DND-41 (cell line): ENCODE measurements at regions not wholly inside any gene's neighbourhood (a gene's known extent, or its start where the extent isn't known, plus 50 kb on each side); places are given as distances from the start of the nearest gene placed in this dataset.

Source experiments
- ATAC-seq: fragments of 200-7000 bp; cut with Tn5 transposase; 3 replicates; pipeline ENCODE4 v1.9.1; 2021; ENCODE audit warnings: low read depth; ENCODE audit not compliant: insufficient read depth
- DNase-seq: peaks from one replicate; pipeline ENCODE4 v3.0.0-alpha.2; 2020
- H2AFZ ChIP-seq: 2 replicates; pipeline ENCODE4 v1.6.0; 2012; ENCODE audit warnings: low read depth, low read length
- H3K27ac ChIP-seq: 2 replicates; pipeline ENCODE4 v1.5.1; 2012; ENCODE audit warnings: low read length, inconsistent platforms
- H3K27me3 ChIP-seq: fragments of 200-600 bp; sonication (generic); 2 replicates; pipeline ENCODE4 v1.6.0; 2012; ENCODE audit warnings: low read length, mild to moderate bottlenecking, inconsistent platforms; ENCODE audit not compliant: insufficient read depth, poor library complexity
- H3K36me3 ChIP-seq: 2 replicates; pipeline ENCODE4 v1.5.1; 2012; ENCODE audit warnings: low read length, inconsistent platforms; ENCODE audit not compliant: insufficient read depth
- H3K4me1 ChIP-seq: 2 replicates; pipeline ENCODE4 v1.5.1; 2012; ENCODE audit warnings: mild to moderate bottlenecking, low read length; ENCODE audit not compliant: insufficient read depth
- H3K4me2 ChIP-seq: 2 replicates; pipeline ENCODE4 v1.6.0; 2012; ENCODE audit warnings: mild to moderate bottlenecking, moderate library complexity, low read length, inconsistent platforms; ENCODE audit not compliant: insufficient read depth
- H3K4me3 ChIP-seq, 2 experiments: fragments of 200-600 bp in 1 of 2; shearing (Covaris generic) in 1 of 2; 2 replicates each; pipeline ENCODE4 v1.5.1; 2012 to 2016; ENCODE audit warnings: inconsistent platforms in 2 of 2, low read length in 2 of 2, mild to moderate bottlenecking in 2 of 2, low read depth in 1 of 2, moderate library complexity in 1 of 2
- H3K79me2 ChIP-seq: 2 replicates; pipeline ENCODE4 v1.6.0; 2012; ENCODE audit warnings: low read length, inconsistent platforms; ENCODE audit not compliant: insufficient read depth
- H3K9ac ChIP-seq: 2 replicates; pipeline ENCODE4 v1.6.0; 2012; ENCODE audit warnings: low read depth, mild to moderate bottlenecking, inconsistent platforms, low read length, moderate library complexity
- H3K9me3 ChIP-seq: 2 replicates; pipeline ENCODE4 v1.5.1; 2012; ENCODE audit warnings: low read length, moderate library complexity, mild to moderate bottlenecking, inconsistent platforms; ENCODE audit not compliant: insufficient read depth, severe bottlenecking
- H4K20me1 ChIP-seq: 2 replicates; pipeline ENCODE4 v1.6.0; 2012; ENCODE audit warnings: low read length; ENCODE audit not compliant: insufficient read depth
- CTCF ChIP-seq: IDR thresholded peaks from 2 replicates; pipeline ENCODE4 v1.5.1; 2012; ENCODE audit warnings: borderline replicate concordance, low read length, moderate library complexity, mild to moderate bottlenecking; ENCODE audit not compliant: poor library complexity, severe bottlenecking; ENCODE audit errors: extremely low read depth
- EZH2 ChIP-seq: IDR thresholded peaks from 3 replicates; pipeline ENCODE4 v1.6.1; 2012; ENCODE audit warnings: borderline replicate concordance, low read depth, mild to moderate bottlenecking, moderate library complexity, low read length, inconsistent platforms; ENCODE audit not compliant: severe bottlenecking

- Histone ChIP-seq H2AFZ (no peak overlapping the region), H3K36me3 (no peaks in the 10 kb centered on the region), H3K9ac (no peak overlapping the region), H3K79me2 (no peaks in the 10 kb centered on the region), H3K4me2 (no peak overlapping the region), H3K27me3 (no peaks in the 10 kb centered on the region), H4K20me1 (no peaks in the 10 kb centered on the region), H3K27ac (no peak overlapping the region), H3K4me1 (no peaks in the 10 kb centered on the region), H3K9me3 (no peaks in the 10 kb centered on the region), H3K4me3 (no peak overlapping the region)
- ATAC-seq (no peak), DNase-seq (no peak)
- no peak for TF ChIP-seq CTCF
- TF ChIP-seq EZH2: no peak
These were observed 786.2 kb downstream of the RAB28 start for GRCh38 chr4:12697970-12698369.

GRCh38 chr4:12692815-12693214 lies 791.3 kb downstream of the RAB28 start:
- H3K27me3 ChIP-seq: no peaks in the 10 kb centered on the region
- H3K4me3 ChIP-seq: no peak overlapping the region
- H3K27ac ChIP-seq: no peak overlapping the region
- ATAC-seq (no peak), DNase-seq (no peak)
- no peak for TF ChIP-seq EZH2
- TF ChIP-seq CTCF: no peak
- H3K9ac ChIP-seq: no peak overlapping the region
- no peaks in the 10 kb centered on the region for H3K9me3 ChIP-seq
- H3K36me3 ChIP-seq: no peaks in the 10 kb centered on the region
- no peak overlapping the region for H3K4me2 ChIP-seq
- no peak overlapping the region for H2AFZ ChIP-seq
- H3K79me2 ChIP-seq: no peaks in the 10 kb centered on the region
- H4K20me1 ChIP-seq: no peaks in the 10 kb centered on the region
- no peaks in the 10 kb centered on the region for H3K4me1 ChIP-seq

GRCh38 chr4:12691168-12691567 lies 793.0 kb downstream of the RAB28 start:
- Histone ChIP-seq H3K4me2 (no peak overlapping the region), H3K9me3 (no peaks in the 10 kb centered on the region), H3K4me1 (no peaks in the 10 kb centered on the region), H4K20me1 (no peaks in the 10 kb centered on the region), H3K27me3 (no peaks in the 10 kb centered on the region), H3K36me3 (no peaks in the 10 kb centered on the region), H3K79me2 (no peaks in the 10 kb centered on the region), H3K27ac (no peak overlapping the region), H2AFZ (no peak overlapping the region), H3K9ac (no peak overlapping the region), H3K4me3 (no peak overlapping the region)
- no peak for TF ChIP-seq CTCF
- ATAC-seq: no peak
- DNase-seq: no peak

- no peaks in the 10 kb centered on the region for H3K36me3 ChIP-seq
- no peak overlapping the region for H3K27ac ChIP-seq
- ATAC-seq (no peak), DNase-seq (no peak)
- no peak overlapping the region for H3K9ac ChIP-seq
- H3K4me1 ChIP-seq: no peaks in the 10 kb centered on the region
- no peak for TF ChIP-seq CTCF
- no peak for TF ChIP-seq EZH2
- no peaks in the 10 kb centered on the region for H4K20me1 ChIP-seq
- no peak overlapping the region for H2AFZ ChIP-seq
- H3K4me2 ChIP-seq: no peak overlapping the region
- H3K79me2 ChIP-seq: no peaks in the 10 kb centered on the region
- no peaks in the 10 kb centered on the region for H3K9me3 ChIP-seq
- no peaks in the 10 kb centered on the region for H3K27me3 ChIP-seq
- no peak overlapping the region for H3K4me3 ChIP-seq
These were observed 794.7 kb downstream of the RAB28 start for GRCh38 chr4:12689457-12689856.
